Gastroesophageal sphincter (tissue), 3 donors: ENCODE measurements at regions not wholly inside any gene's neighbourhood (a gene's known extent, or its start where the extent isn't known, plus 50 kb on each side); places are given as distances from the start of the nearest gene placed in this dataset.

Experiments
- POLR2A ChIP-seq, 2 donors: fragments of 450-650 bp; IDR thresholded peaks; one replicate each; pipeline ENCODE4 v1.6.1; 2017; ENCODE audit warnings: antibody characterized with exemption in 2 of 2, mild to moderate bottlenecking in 2 of 2, moderate library complexity in 1 of 2
- POLR2AphosphoS5 ChIP-seq: sonication (generic); formaldehyde crosslinking; IDR thresholded peaks from one replicate; pipeline ENCODE4 v1.6.1; 2017; ENCODE audit warnings: antibody characterized with exemption
- TF ChIP-seq, protein P1 (sequence below), 4 experiments: fragments of 200-600 bp in 2 of 4; fragments of 450-650 bp in 2 of 4; sonication (generic) in 1 of 4; IDR thresholded peaks; one replicate each; pipeline ENCODE4 v1.5.1; 2017 to 2019; ENCODE audit warnings: antibody characterized with exemption in 4 of 4, mild to moderate bottlenecking in 2 of 4, moderate library complexity in 2 of 4

DNA sequence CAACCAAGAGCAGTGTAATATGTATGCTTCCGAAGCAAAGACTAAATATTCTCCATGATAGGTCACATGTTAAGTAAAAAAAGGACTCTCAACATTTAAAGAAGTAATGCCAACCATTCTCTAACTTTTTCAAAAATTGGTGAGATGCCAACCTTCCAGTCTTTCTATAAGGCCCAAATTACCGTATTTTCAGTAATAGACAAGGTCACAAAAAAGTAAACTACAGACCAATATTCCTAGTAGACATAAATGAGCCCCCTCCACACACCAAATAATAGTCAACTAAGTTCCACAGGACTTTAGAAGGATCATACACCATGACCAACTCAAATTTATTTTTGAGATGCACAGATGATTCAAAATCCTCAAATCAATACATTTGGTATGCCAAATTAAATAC is 867.4 kb downstream of the TMEM121 start:
- TF ChIP-seq, protein P1, sequence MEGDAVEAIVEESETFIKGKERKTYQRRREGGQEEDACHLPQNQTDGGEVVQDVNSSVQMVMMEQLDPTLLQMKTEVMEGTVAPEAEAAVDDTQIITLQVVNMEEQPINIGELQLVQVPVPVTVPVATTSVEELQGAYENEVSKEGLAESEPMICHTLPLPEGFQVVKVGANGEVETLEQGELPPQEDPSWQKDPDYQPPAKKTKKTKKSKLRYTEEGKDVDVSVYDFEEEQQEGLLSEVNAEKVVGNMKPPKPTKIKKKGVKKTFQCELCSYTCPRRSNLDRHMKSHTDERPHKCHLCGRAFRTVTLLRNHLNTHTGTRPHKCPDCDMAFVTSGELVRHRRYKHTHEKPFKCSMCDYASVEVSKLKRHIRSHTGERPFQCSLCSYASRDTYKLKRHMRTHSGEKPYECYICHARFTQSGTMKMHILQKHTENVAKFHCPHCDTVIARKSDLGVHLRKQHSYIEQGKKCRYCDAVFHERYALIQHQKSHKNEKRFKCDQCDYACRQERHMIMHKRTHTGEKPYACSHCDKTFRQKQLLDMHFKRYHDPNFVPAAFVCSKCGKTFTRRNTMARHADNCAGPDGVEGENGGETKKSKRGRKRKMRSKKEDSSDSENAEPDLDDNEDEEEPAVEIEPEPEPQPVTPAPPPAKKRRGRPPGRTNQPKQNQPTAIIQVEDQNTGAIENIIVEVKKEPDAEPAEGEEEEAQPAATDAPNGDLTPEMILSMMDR (IDR thresholded peaks at IDR 0.05) = no peak
- TF ChIP-seq POLR2A (IDR thresholded peaks at IDR 0.05) (no peak), POLR2AphosphoS5 (no peak)
